OCI-LY1 (cell line): ENCODE measurements at regions not wholly inside any gene's neighbourhood (a gene's known extent, or its start where the extent isn't known, plus 50 kb on each side); places are given as distances from the start of the nearest gene placed in this dataset.

Experiments
- H2AFZ ChIP-seq: fragments of 200-600 bp; sonication (generic), shearing (Covaris generic); 2 replicates; pipeline ENCODE4 v1.6.0; 2014; ENCODE audit warnings: antibody characterized with exemption, mild to moderate bottlenecking, low read length
- H3F3A ChIP-seq: fragments of 200-600 bp; sonication (generic), shearing (Covaris generic); 2 replicates; pipeline ENCODE4 v1.6.0; 2014; ENCODE audit warnings: mild to moderate bottlenecking, antibody characterized with exemption, low read length, moderate library complexity; ENCODE audit not compliant: insufficient read depth
- H3K27ac ChIP-seq: fragments of 200-600 bp; sonication (generic); 2 replicates; pipeline ENCODE4 v1.5.1; 2014; ENCODE audit warnings: low read length, mixed run types, mild to moderate bottlenecking, low read depth; ENCODE audit not compliant: poor library complexity, severe bottlenecking
- H3K27me3 ChIP-seq: fragments of 200-600 bp; sonication (generic); 2 replicates; pipeline ENCODE4 v1.6.0; 2014; ENCODE audit warnings: antibody characterized with exemption, mild to moderate bottlenecking, low read length, moderate library complexity; ENCODE audit not compliant: insufficient read depth
- H3K36me3 ChIP-seq: fragments of 200-600 bp; sonication (generic); 2 replicates; pipeline ENCODE4 v1.6.1; 2014; ENCODE audit warnings: mild to moderate bottlenecking, antibody characterized with exemption, low read length, moderate library complexity, mixed read lengths; ENCODE audit not compliant: insufficient read depth
- H3K4me1 ChIP-seq: fragments of 200-600 bp; sonication (generic); 2 replicates; pipeline ENCODE4 v1.5.1; 2014; ENCODE audit warnings: mild to moderate bottlenecking, low read length, moderate library complexity; ENCODE audit not compliant: insufficient read depth, severe bottlenecking
- H3K4me2 ChIP-seq: fragments of 200-600 bp; sonication (generic), shearing (Covaris generic); 2 replicates; pipeline ENCODE4 v1.6.1; 2014; ENCODE audit warnings: low read length
- H3K4me3 ChIP-seq: fragments of 200-600 bp; sonication (generic); 2 replicates; pipeline ENCODE4 v1.5.1; 2014; ENCODE audit warnings: low read length, low read depth, mild to moderate bottlenecking, mixed read lengths; ENCODE audit not compliant: poor library complexity, severe bottlenecking
- H3K79me2 ChIP-seq: fragments of 200-600 bp; shearing (Covaris generic); 2 replicates; pipeline ENCODE4 v1.6.1; 2016; ENCODE audit warnings: mixed run types, low read length, mixed read lengths; ENCODE audit not compliant: insufficient read depth
- H3K9ac ChIP-seq: fragments of 200-600 bp; sonication (generic), shearing (Covaris generic); 2 replicates; pipeline ENCODE4 v1.6.1; 2014; ENCODE audit warnings: mild to moderate bottlenecking, low read length, mixed read lengths
- H3K9me2 ChIP-seq: fragments of 200-600 bp; sonication (generic), shearing (Covaris generic); 2 replicates; pipeline ENCODE4 v1.6.1; 2014; ENCODE audit warnings: low read depth, mild to moderate bottlenecking, low read length, mixed read lengths
- H3K9me3 ChIP-seq: fragments of 200-600 bp; shearing (Covaris generic); 2 replicates; pipeline ENCODE4 v1.6.1; 2014; ENCODE audit warnings: low read length, mixed read lengths
- H4K20me1 ChIP-seq: fragments of 200-600 bp; sonication (generic), shearing (Covaris generic); 2 replicates; pipeline ENCODE4 v1.6.0; 2016; ENCODE audit warnings: mild to moderate bottlenecking, low read length; ENCODE audit not compliant: insufficient read depth
- CTCF ChIP-seq: fragments of 200-600 bp; sonication (generic), shearing (Covaris generic); IDR thresholded peaks from 2 replicates; pipeline ENCODE4 v1.5.1; 2017; ENCODE audit warnings: mild to moderate bottlenecking, antibody characterized with exemption, low read length, moderate library complexity, mixed read lengths
- EZH2 ChIP-seq: fragments of 200-600 bp; sonication (generic), shearing (Covaris generic); IDR thresholded peaks from 2 replicates; pipeline ENCODE4 v1.8.0; 2017; ENCODE audit warnings: borderline replicate concordance, mixed run types, mild to moderate bottlenecking, antibody characterized with exemption, low read length, moderate library complexity, mixed read lengths

- Histone ChIP-seq H3K79me2 (no peaks in the 10 kb centered on the region), H3K9ac (no peak overlapping the region), H3K4me1 (no peaks in the 10 kb centered on the region), H3K4me3 (no peak overlapping the region), H4K20me1 (no peaks in the 10 kb centered on the region), H3K9me2 (no peaks in the 10 kb centered on the region), H3K9me3 (no peaks in the 10 kb centered on the region), H3F3A (no peaks in the 10 kb centered on the region), H2AFZ (no peak overlapping the region), H3K27ac (no peak overlapping the region), H3K27me3 (no peaks in the 10 kb centered on the region), H3K36me3 (no peaks in the 10 kb centered on the region), H3K4me2 (no peak overlapping the region)
- TF ChIP-seq CTCF (no peak), EZH2 (no peak)
Observed at GRCh38 chr4:14701389-14701788, 300.9 kb upstream of the CPEB2 start.

GRCh38 chr4:14701896-14702295, 300.4 kb upstream of the CPEB2 start:
- Histone ChIP-seq H3K79me2 (no peaks in the 10 kb centered on the region), H3K36me3 (no peaks in the 10 kb centered on the region), H3K4me1 (no peaks in the 10 kb centered on the region), H3K27ac (no peak overlapping the region), H3K9me2 (no peaks in the 10 kb centered on the region), H3K27me3 (no peaks in the 10 kb centered on the region), H3K9me3 (no peaks in the 10 kb centered on the region), H3K9ac (no peak overlapping the region), H4K20me1 (no peaks in the 10 kb centered on the region), H2AFZ (no peak overlapping the region), H3K4me2 (no peak overlapping the region), H3F3A (no peaks in the 10 kb centered on the region), H3K4me3 (no peak overlapping the region)
- TF ChIP-seq EZH2 (no peak), CTCF (no peak)

GRCh38 chr4:14708574-14708973, 293.7 kb upstream of the CPEB2 start:
- no peaks in the 10 kb centered on the region for H4K20me1 ChIP-seq
- no peak overlapping the region for H3K4me2 ChIP-seq
- H3K27ac ChIP-seq: no peak overlapping the region
- H3F3A ChIP-seq: no peaks in the 10 kb centered on the region
- no peaks in the 10 kb centered on the region for H3K9me3 ChIP-seq
- no peak overlapping the region for H3K9ac ChIP-seq
- H3K9me2 ChIP-seq: no peaks in the 10 kb centered on the region
- H3K27me3 ChIP-seq: no peaks in the 10 kb centered on the region
- H3K36me3 ChIP-seq: no peaks in the 10 kb centered on the region
- no peaks in the 10 kb centered on the region for H3K79me2 ChIP-seq
- no peak overlapping the region for H3K4me3 ChIP-seq
- no peaks in the 10 kb centered on the region for H3K4me1 ChIP-seq
- no peak for TF ChIP-seq CTCF
- TF ChIP-seq EZH2: no peak
- no peak overlapping the region for H2AFZ ChIP-seq
